ENCODE measurements at regions not wholly inside any gene's neighbourhood (a gene's known extent, or its start where the extent isn't known, plus 50 kb on each side); places are given as distances from the start of the nearest gene placed in this dataset.

GRCh38 chr7:27312820-27313219 lies 70.2 kb downstream of the EVX1 start:
- TF ChIP-seq CTCF (conservative IDR thresholded peaks at IDR 0.05 in 1 of 2, IDR thresholded peaks at IDR 0.05 in 1 of 2; ENCODE audit: low read depth in 1 of 2, low read length in 2 of 2) (no peak), EZH2 (IDR thresholded peaks at IDR 0.05; ENCODE audit: low read length, missing control alignments) (no peak)

All from fibroblast of lung (primary cell).